Body of pancreas (tissue), 4 donors: ENCODE measurements at regions not wholly inside any gene's neighbourhood (a gene's known extent, or its start where the extent isn't known, plus 50 kb on each side); places are given as distances from the start of the nearest gene placed in this dataset.

Experiments
- CTCF ChIP-seq, 7 experiments: fragments of 450-650 bp in 4 of 7; fragments of 200-600 bp in 3 of 7; sonication (generic) in 3 of 7; IDR thresholded peaks; one replicate each; pipeline ENCODE4 v1.5.1; 2016 to 2019; ENCODE audit warnings: antibody characterized with exemption in 7 of 7
- POLR2A ChIP-seq, 3 donors: fragments of 450-650 bp; IDR thresholded peaks; one replicate each; pipeline ENCODE4 v1.6.1; 2016; ENCODE audit warnings: antibody characterized with exemption in 3 of 3, mild to moderate bottlenecking in 2 of 3

- TF ChIP-seq CTCF (IDR thresholded peaks at IDR 0.05) (no peak), POLR2A (IDR thresholded peaks at IDR 0.05) (no peak)
Observed at GRCh38 chr2:8297376-8298231, 384.3 kb upstream of the ID2 start.
